ENCODE measurements at regions not wholly inside any gene's neighbourhood (a gene's known extent, or its start where the extent isn't known, plus 50 kb on each side); places are given as distances from the start of the nearest gene placed in this dataset.

DNA sequence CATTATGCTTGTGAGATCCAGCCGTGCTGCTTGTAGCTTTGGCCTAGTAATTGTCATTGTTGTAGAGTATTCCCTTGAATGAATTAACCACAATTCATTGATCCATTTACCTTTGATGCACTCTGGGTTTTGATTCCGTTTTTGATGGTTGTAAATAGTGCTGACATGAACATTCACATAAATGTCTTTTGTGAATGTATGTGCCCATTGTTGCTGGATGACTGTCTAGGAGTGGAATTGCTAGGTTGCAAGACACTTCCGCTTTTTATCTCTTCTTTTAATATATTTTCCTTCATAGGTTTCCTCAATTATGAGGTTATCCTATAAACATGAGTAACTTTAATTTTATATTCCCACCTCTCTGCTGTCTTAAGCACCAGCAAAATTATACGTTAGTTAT, 104.8 kb upstream of the CCDC68 start:
- no peaks in the 10 kb centered on the region for H3K36me3 ChIP-seq (ENCODE audit: control insufficient read depth in 1 of 2, insufficient read depth in 2 of 2, low read depth in 1 of 2, low read length in 2 of 2)
- no peak overlapping the region for H4K8ac ChIP-seq (ENCODE audit: low read length)
- H2BK12ac ChIP-seq (ENCODE audit: low read length in 2 of 2): no peak overlapping the region
- H3K9ac ChIP-seq (ENCODE audit: low read length): no peak overlapping the region
- no peak overlapping the region for H2BK5ac ChIP-seq (ENCODE audit: low read depth, low read length, poor library complexity, severe bottlenecking)
- no peak overlapping the region for H3K4ac ChIP-seq (ENCODE audit: low read depth in 1 of 2, low read length in 2 of 2)
- no peak overlapping the region for H3K14ac ChIP-seq (ENCODE audit: low read length in 2 of 2)
- no peaks in the 10 kb centered on the region for H3K79me1 ChIP-seq (replicated peaks; ENCODE audit: low read length, poor library complexity, severe bottlenecking)
- H2BK15ac ChIP-seq (ENCODE audit: low read depth, poor library complexity, severe bottlenecking): no peak overlapping the region
- no peak overlapping the region for H3K18ac ChIP-seq (ENCODE audit: low read depth in 1 of 2, low read length in 2 of 2)
- H3K4me2 ChIP-seq (ENCODE audit: low read length, poor library complexity, severe bottlenecking): no peak overlapping the region
- no peak for DNase-seq
- H3K27ac ChIP-seq (ENCODE audit: low read length, poor library complexity, severe bottlenecking): no peak overlapping the region
- H3K4me3 ChIP-seq (ENCODE audit: insufficient read depth in 1 of 2, low read depth in 1 of 2, low read length in 2 of 2): no peak overlapping the region
- no peak overlapping the region for H4K91ac ChIP-seq (ENCODE audit: low read length)
- no peak overlapping the region for H3K23ac ChIP-seq (ENCODE audit: low read length in 2 of 2)
- no peak overlapping the region for H2AK5ac ChIP-seq (ENCODE audit: low read length, severe bottlenecking)
- WGBS: 78% methylated on average over 2 of the region's 4 CpGs
- H2AFZ ChIP-seq (ENCODE audit: low read depth, low read length): no peak overlapping the region
- H3K27me3 ChIP-seq (ENCODE audit: control insufficient read depth in 1 of 2, insufficient read depth in 1 of 2, low read length in 2 of 2): no peaks in the 10 kb centered on the region
- no peak overlapping the region for H2BK120ac ChIP-seq (ENCODE audit: low read depth, low read length)
- no peaks in the 10 kb centered on the region for H3K4me1 ChIP-seq (ENCODE audit: control insufficient read depth, insufficient read depth, low read depth, low read length)
- H3K9me3 ChIP-seq (ENCODE audit: control insufficient read depth, low read length): no peaks in the 10 kb centered on the region

DNA sequence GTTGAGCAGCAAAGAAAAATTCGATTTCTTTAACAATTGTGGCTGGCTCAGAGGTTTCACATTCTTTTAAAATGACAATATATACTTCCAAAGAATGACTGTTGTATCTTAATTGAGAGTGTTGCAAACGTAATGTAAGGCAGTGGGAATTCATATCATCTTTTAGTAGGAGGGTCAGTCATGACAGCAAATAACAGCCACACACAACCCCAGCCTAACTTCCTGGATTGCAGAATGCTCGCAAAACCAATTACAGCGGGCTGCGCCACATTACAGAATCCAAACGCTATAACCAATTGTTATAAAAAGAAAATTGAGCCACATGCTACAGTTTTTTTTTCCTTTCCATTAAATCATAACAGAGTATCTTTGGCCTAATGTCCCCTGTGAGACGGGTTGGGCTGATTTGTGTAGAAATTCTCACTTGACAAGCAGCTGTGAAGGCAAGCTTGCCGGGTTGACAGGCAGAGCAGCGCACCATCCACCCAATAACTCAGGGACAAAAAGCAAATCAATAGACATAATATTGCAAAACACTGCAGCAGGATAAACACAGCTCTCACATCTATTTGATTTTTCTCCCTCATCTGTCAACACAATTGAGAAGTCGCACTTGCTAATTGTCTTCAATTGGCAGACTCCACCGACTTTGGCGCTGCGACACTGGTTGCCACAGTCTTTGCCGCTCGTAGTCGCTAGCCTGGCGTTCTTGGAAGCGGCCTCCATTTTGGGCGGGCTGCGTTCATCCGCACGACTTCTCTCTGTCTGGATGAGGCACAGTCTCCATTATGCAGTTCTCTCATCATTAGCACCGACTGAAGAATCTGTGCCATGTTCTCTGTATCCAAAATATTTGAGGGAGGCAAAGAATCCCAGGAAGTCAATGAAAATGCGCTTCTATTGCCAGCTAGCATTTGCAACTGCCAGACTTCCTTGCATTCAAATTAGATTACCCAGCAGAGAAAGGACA, 95.0 kb upstream of the CCDC68 start:
- H4K91ac ChIP-seq (ENCODE audit: low read length): no peak overlapping the region
- WGBS: 92% methylated on average over 23 of the region's 24 CpGs

DNA sequence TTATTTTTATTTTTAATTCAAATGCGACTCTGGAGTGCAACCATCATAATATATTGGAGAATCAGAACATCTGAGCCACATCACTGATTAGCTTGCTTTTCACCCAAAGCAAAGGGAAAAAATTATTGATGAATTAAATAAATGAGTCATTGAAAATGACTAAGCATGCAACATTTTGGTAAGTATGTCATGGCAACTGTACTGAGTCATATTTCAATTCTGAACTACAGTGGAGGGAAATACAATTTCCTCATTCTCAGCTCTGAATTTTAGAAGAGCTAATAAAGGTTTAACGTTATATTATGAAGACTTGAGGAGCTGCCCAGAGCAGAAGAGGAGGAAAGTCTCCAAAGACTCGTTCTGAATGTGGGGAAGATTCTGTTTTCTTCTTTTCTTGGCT, 89.6 kb upstream of the CCDC68 start:
- Histone ChIP-seq H2BK120ac (ENCODE audit: low read depth, low read length) (no peak overlapping the region), H3K27ac (ENCODE audit: low read length, poor library complexity, severe bottlenecking) (no peak overlapping the region), H2AK5ac (ENCODE audit: low read length, severe bottlenecking) (no peak overlapping the region), H2BK12ac (ENCODE audit: low read length in 2 of 2) (no peak overlapping the region), H3K4ac (ENCODE audit: low read depth in 1 of 2, low read length in 2 of 2) (no peak overlapping the region), H3K14ac (ENCODE audit: low read length in 2 of 2) (no peak overlapping the region), H4K8ac (ENCODE audit: low read length) (no peak overlapping the region), H4K91ac (ENCODE audit: low read length) (no peak overlapping the region), H3K79me1 (replicated peaks; ENCODE audit: low read length, poor library complexity, severe bottlenecking) (no peaks in the 10 kb centered on the region), H3K27me3 (ENCODE audit: control insufficient read depth in 1 of 2, insufficient read depth in 1 of 2, low read length in 2 of 2) (no peaks in the 10 kb centered on the region), H2BK15ac (ENCODE audit: low read depth, poor library complexity, severe bottlenecking) (no peak overlapping the region), H3K4me1 (ENCODE audit: control insufficient read depth, insufficient read depth, low read depth, low read length) (peaks cover 3% of the 10 kb centered on the region), H2BK5ac (ENCODE audit: low read depth, low read length, poor library complexity, severe bottlenecking) (no peak overlapping the region), H3K4me2 (ENCODE audit: low read length, poor library complexity, severe bottlenecking) (no peak overlapping the region), H3K4me3 (ENCODE audit: insufficient read depth in 1 of 2, low read depth in 1 of 2, low read length in 2 of 2) (no peak overlapping the region), H3K36me3 (ENCODE audit: control insufficient read depth in 1 of 2, insufficient read depth in 2 of 2, low read depth in 1 of 2, low read length in 2 of 2) (no peaks in the 10 kb centered on the region), H3K23ac (ENCODE audit: low read length in 2 of 2) (no peak overlapping the region), H3K18ac (ENCODE audit: low read depth in 1 of 2, low read length in 2 of 2) (no peak overlapping the region), H2AFZ (ENCODE audit: low read depth, low read length) (no peak overlapping the region), H3K9ac (ENCODE audit: low read length) (no peak overlapping the region), H3K9me3 (ENCODE audit: control insufficient read depth, low read length) (no peaks in the 10 kb centered on the region)
- WGBS: 79% methylated on average over 2 of the region's 3 CpGs
- peak; percentile 33 for DNase-seq

More for the DNA sequence above, 95.0 kb upstream of the CCDC68 start:
- Histone ChIP-seq H2AFZ (ENCODE audit: low read depth, low read length) (no peak overlapping the region), H3K23ac (ENCODE audit: low read length in 2 of 2) (no peak overlapping the region), H3K4me2 (ENCODE audit: low read length, poor library complexity, severe bottlenecking) (no peak overlapping the region), H3K4me3 (ENCODE audit: insufficient read depth in 1 of 2, low read depth in 1 of 2, low read length in 2 of 2) (no peak overlapping the region), H2BK5ac (ENCODE audit: low read depth, low read length, poor library complexity, severe bottlenecking) (no peak overlapping the region), H3K4me1 (ENCODE audit: control insufficient read depth, insufficient read depth, low read depth, low read length) (no peaks in the 10 kb centered on the region), H3K14ac (ENCODE audit: low read length in 2 of 2) (no peak overlapping the region), H2BK15ac (ENCODE audit: low read depth, poor library complexity, severe bottlenecking) (no peak overlapping the region), H3K4ac (ENCODE audit: low read depth in 1 of 2, low read length in 2 of 2) (no peak overlapping the region), H3K9ac (ENCODE audit: low read length) (no peak overlapping the region), H2BK12ac (ENCODE audit: low read length in 2 of 2) (no peak overlapping the region), H3K27me3 (ENCODE audit: control insufficient read depth in 1 of 2, insufficient read depth in 1 of 2, low read length in 2 of 2) (no peaks in the 10 kb centered on the region), H3K18ac (ENCODE audit: low read depth in 1 of 2, low read length in 2 of 2) (no peak overlapping the region), H3K79me1 (replicated peaks; ENCODE audit: low read length, poor library complexity, severe bottlenecking) (no peaks in the 10 kb centered on the region), H2AK5ac (ENCODE audit: low read length, severe bottlenecking) (no peak overlapping the region), H3K27ac (ENCODE audit: low read length, poor library complexity, severe bottlenecking) (no peak overlapping the region), H3K9me3 (ENCODE audit: control insufficient read depth, low read length) (no peaks in the 10 kb centered on the region), H2BK120ac (ENCODE audit: low read depth, low read length) (no peak overlapping the region), H3K36me3 (ENCODE audit: control insufficient read depth in 1 of 2, insufficient read depth in 2 of 2, low read depth in 1 of 2, low read length in 2 of 2) (no peaks in the 10 kb centered on the region), H4K8ac (ENCODE audit: low read length) (no peak overlapping the region)
- no peak for DNase-seq

DNA sequence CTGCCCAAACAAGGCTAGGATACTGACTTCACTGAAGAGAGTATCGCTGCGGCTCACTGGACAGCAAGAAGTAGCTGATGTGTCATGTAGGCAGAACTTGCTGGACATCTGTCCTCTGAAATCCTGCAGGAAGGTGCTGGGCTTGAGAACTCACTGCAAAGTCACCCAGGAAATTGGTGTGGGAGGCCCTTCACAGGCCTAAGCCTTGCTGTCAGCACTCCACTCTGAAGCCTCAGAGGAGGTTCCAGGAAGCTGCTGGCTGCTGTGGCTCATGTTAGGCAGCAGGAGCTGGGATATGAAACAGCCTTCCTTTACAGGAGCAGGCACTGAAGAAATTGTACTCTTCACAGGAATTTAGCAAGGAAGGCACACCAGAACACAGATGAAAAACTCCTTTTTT, 88.3 kb upstream of the CCDC68 start:
- no peak overlapping the region for H2BK15ac ChIP-seq (ENCODE audit: low read depth, poor library complexity, severe bottlenecking)
- H4K8ac ChIP-seq (ENCODE audit: low read length): peak overlapping the region; percentile 35
- peak overlapping the region in 1 of 2 experiments; percentile 65 for H3K14ac ChIP-seq (ENCODE audit: low read length in 2 of 2)
- peaks cover 3% of the 10 kb centered on the region for H3K4me1 ChIP-seq (ENCODE audit: control insufficient read depth, insufficient read depth, low read depth, low read length)
- H2BK5ac ChIP-seq (ENCODE audit: low read depth, low read length, poor library complexity, severe bottlenecking): no peak overlapping the region
- no peak overlapping the region for H3K4me3 ChIP-seq (ENCODE audit: insufficient read depth in 1 of 2, low read depth in 1 of 2, low read length in 2 of 2)
- peak overlapping the region; percentile 69 for H2AFZ ChIP-seq (ENCODE audit: low read depth, low read length)
- no peak overlapping the region for H2BK120ac ChIP-seq (ENCODE audit: low read depth, low read length)
- no peak overlapping the region for H3K4ac ChIP-seq (ENCODE audit: low read depth in 1 of 2, low read length in 2 of 2)
- H3K23ac ChIP-seq (ENCODE audit: low read length in 2 of 2): no peak overlapping the region
- no peak overlapping the region for H2AK5ac ChIP-seq (ENCODE audit: low read length, severe bottlenecking)
- H3K27me3 ChIP-seq (ENCODE audit: control insufficient read depth in 1 of 2, insufficient read depth in 1 of 2, low read length in 2 of 2): no peaks in the 10 kb centered on the region
- H4K91ac ChIP-seq (ENCODE audit: low read length): no peak overlapping the region
- 95% methylated on average over 2 of the region's 2 CpGs for WGBS
- H3K4me2 ChIP-seq (ENCODE audit: low read length, poor library complexity, severe bottlenecking): no peak overlapping the region
- no peak for DNase-seq
- H3K9ac ChIP-seq (ENCODE audit: low read length): peak overlapping the region; percentile 4
- no peaks in the 10 kb centered on the region for H3K79me1 ChIP-seq (replicated peaks; ENCODE audit: low read length, poor library complexity, severe bottlenecking)
- H3K27ac ChIP-seq (ENCODE audit: low read length, poor library complexity, severe bottlenecking): no peak overlapping the region
- H3K36me3 ChIP-seq (ENCODE audit: control insufficient read depth in 1 of 2, insufficient read depth in 2 of 2, low read depth in 1 of 2, low read length in 2 of 2): no peaks in the 10 kb centered on the region
- no peaks in the 10 kb centered on the region for H3K9me3 ChIP-seq (ENCODE audit: control insufficient read depth, low read length)
- peak overlapping the region in 1 of 2 experiments; percentile 11 for H2BK12ac ChIP-seq (ENCODE audit: low read length in 2 of 2)
- H3K18ac ChIP-seq (ENCODE audit: low read depth in 1 of 2, low read length in 2 of 2): peak overlapping the region; percentile 23 to 76

All from mesenchymal stem cell (in vitro differentiated cells and primary cell).